Kidney (tissue), 13 donors: ENCODE measurements at regions not wholly inside any gene's neighbourhood (a gene's known extent, or its start where the extent isn't known, plus 50 kb on each side); places are given as distances from the start of the nearest gene placed in this dataset.
A peak's percentile ranks its signal among the peaks of the same experiment; 100 is the strongest.

Experiments used
- DNase-seq, 5 donors: peaks; one replicate each; pipeline ENCODE4 v3.0.0-alpha.2; 2013 to 2020
- FAIRE-seq: peaks from 2 replicates; lab custom pipeline; 2012; peaks lifted over from hg19 to GRCh38; lab: Jason Lieb, UNC
- H3K27ac ChIP-seq, 2 donors: one replicate each; pipeline ENCODE4 v1.7.0; 2013; ENCODE audit warnings: low read depth in 2 of 2, low read length in 2 of 2, inconsistent platforms in 1 of 2
- H3K27me3 ChIP-seq: one replicate; pipeline ENCODE4 v1.7.1; 2013; ENCODE audit warnings: low read length, inconsistent platforms; ENCODE audit not compliant: control insufficient read depth, insufficient read depth
- H3K36me3 ChIP-seq, 3 donors: one replicate each; pipeline versions ENCODE4 v1.7.0 to v1.7.1; 2013; ENCODE audit warnings: low read length in 3 of 3, control low read depth in 1 of 3, inconsistent platforms in 1 of 3; ENCODE audit not compliant: insufficient read depth in 3 of 3, control insufficient read depth in 2 of 3
- H3K4me1 ChIP-seq, 3 donors: one replicate each; pipeline versions ENCODE4 v1.7.0 to v1.7.1; 2013; ENCODE audit warnings: low read length in 3 of 3, inconsistent platforms in 1 of 3, low read depth in 1 of 3; ENCODE audit not compliant: control insufficient read depth in 2 of 3, insufficient read depth in 2 of 3
- H3K4me3 ChIP-seq, 3 donors: one replicate each; pipeline versions ENCODE4 v1.7.0 to v1.8.1; 2013; ENCODE audit warnings: low read length in 3 of 3, control low read depth in 1 of 3, inconsistent platforms in 1 of 3
- H3K9ac ChIP-seq, 3 donors: one replicate each; pipeline versions ENCODE4 v1.7.0 to v1.7.1; 2013; ENCODE audit warnings: low read length in 3 of 3, control low read depth in 1 of 3, inconsistent platforms in 1 of 3
- H3K9me3 ChIP-seq, 3 donors: one replicate each; pipeline versions ENCODE4 v1.7.0 to v1.7.1; 2013; ENCODE audit warnings: low read length in 3 of 3, control low read depth in 1 of 3, inconsistent platforms in 1 of 3; ENCODE audit not compliant: control insufficient read depth in 2 of 3, insufficient read depth in 1 of 3
- CTCF ChIP-seq: IDR thresholded peaks from 3 replicates; pipeline ENCODE4 v1.5.1; 2012; ENCODE audit warnings: mild to moderate bottlenecking, moderate library complexity, borderline replicate concordance; ENCODE audit not compliant: insufficient read depth; ENCODE audit errors: extremely low read depth
- intact Hi-C: fragments of 100-400 bp; cut with DNase I; formaldehyde crosslinking; loops from one replicate; pipeline ENCODE4 v1.11.1; 2022
- donor health status: control.
- donor health status: control.
- donor health status: control.
- donor health status: control.
- donor health status: control.
- donor health status: DM: yes; HTN: yes; CAD: no.
- donor health status: Normal renal cell carcinoma (clear cell type).

- Histone ChIP-seq H3K9ac (no peak overlapping the region), H3K4me3 (no peak overlapping the region), H3K27ac (no peak overlapping the region), H3K27me3 (no peaks in the 10 kb centered on the region), H3K36me3 (no peaks in the 10 kb centered on the region), H3K4me1 (no peaks in the 10 kb centered on the region), H3K9me3 (peaks cover 0 to 4% (median 0%) of the 10 kb centered on the region in 3 donors)
- FAIRE-seq (no peak), DNase-seq (peak in 1 of 5 donors; percentile 5)
- TF ChIP-seq CTCF = no peak
- intact Hi-C loops = no loop called here
Observed at GRCh38 chr12:30120522-30120921, 336.8 kb upstream of the TMTC1 start.

GRCh38 chr12:30117483-30117882 lies 333.7 kb upstream of the TMTC1 start:
- Histone ChIP-seq H3K4me1 (no peaks in the 10 kb centered on the region), H3K9ac (no peak overlapping the region), H3K4me3 (no peak overlapping the region), H3K27me3 (no peaks in the 10 kb centered on the region), H3K9me3 (peaks cover 0 to 4% (median 0%) of the 10 kb centered on the region in 3 donors), H3K27ac (no peak overlapping the region), H3K36me3 (no peaks in the 10 kb centered on the region)
- no peak for DNase-seq
- no peak for FAIRE-seq
- TF ChIP-seq CTCF = no peak
- intact Hi-C loops = no loop called here

- intact Hi-C loops = no loop called here
- TF ChIP-seq CTCF = no peak
- no peaks in the 10 kb centered on the region for H3K27me3 ChIP-seq
- no peak overlapping the region for H3K4me3 ChIP-seq
- no peaks in the 10 kb centered on the region for H3K36me3 ChIP-seq
- no peaks in the 10 kb centered on the region for H3K9me3 ChIP-seq
- no peak overlapping the region for H3K9ac ChIP-seq
- no peaks in the 10 kb centered on the region for H3K4me1 ChIP-seq
- no peak overlapping the region for H3K27ac ChIP-seq
- no peak for FAIRE-seq
- no peak for DNase-seq
Observed at GRCh38 chr12:30111719-30112118, 328.0 kb upstream of the TMTC1 start.

GRCh38 chr12:30110958-30111586 lies 327.3 kb upstream of the TMTC1 start:
- no peaks in the 10 kb centered on the region for H3K27me3 ChIP-seq
- H3K4me1 ChIP-seq = no peaks in the 10 kb centered on the region
- H3K9ac ChIP-seq = no peak overlapping the region
- TF ChIP-seq CTCF = no peak
- H3K36me3 ChIP-seq = no peaks in the 10 kb centered on the region
- H3K27ac ChIP-seq = no peak overlapping the region
- no peak overlapping the region for H3K4me3 ChIP-seq
- FAIRE-seq = no peak
- no peak for DNase-seq
- intact Hi-C loops = no loop called here
- no peaks in the 10 kb centered on the region for H3K9me3 ChIP-seq
